Lower leg skin (tissue), 3 donors: ENCODE measurements at regions not wholly inside any gene's neighbourhood (a gene's known extent, or its start where the extent isn't known, plus 50 kb on each side); places are given as distances from the start of the nearest gene placed in this dataset.

Experiments used
- POLR2A ChIP-seq, 2 donors: fragments of 450-650 bp; IDR thresholded peaks; one replicate each; pipeline ENCODE4 v1.6.1; 2016 to 2017; ENCODE audit warnings: antibody characterized with exemption in 2 of 2, mild to moderate bottlenecking in 1 of 2, moderate library complexity in 1 of 2
- TF ChIP-seq, protein P1 (sequence below), 3 donors: fragments of 450-650 bp; IDR thresholded peaks; one replicate each; pipeline ENCODE4 v1.5.1; 2016; ENCODE audit warnings: antibody characterized with exemption in 3 of 3, mild to moderate bottlenecking in 3 of 3, moderate library complexity in 2 of 3

DNA sequence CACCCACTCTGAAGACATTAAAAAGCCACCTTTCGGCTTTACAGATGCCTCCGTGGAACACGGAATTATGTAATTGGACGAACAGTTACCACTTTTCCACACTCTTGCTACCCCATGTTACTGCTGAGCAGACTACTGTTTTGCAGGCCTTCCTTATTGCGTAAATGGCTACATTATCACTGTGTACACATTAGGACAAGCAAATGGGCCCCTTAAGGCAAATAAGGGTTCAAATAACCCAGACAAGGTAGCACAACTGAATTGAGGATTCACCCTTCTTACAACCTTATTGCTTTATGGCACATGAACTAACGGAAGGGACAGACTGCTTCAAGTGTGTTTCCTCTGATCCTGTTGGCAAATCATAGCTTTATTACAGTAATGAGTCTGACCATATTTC is 832.2 kb upstream of the FANCL start:
- TF ChIP-seq, protein P1, sequence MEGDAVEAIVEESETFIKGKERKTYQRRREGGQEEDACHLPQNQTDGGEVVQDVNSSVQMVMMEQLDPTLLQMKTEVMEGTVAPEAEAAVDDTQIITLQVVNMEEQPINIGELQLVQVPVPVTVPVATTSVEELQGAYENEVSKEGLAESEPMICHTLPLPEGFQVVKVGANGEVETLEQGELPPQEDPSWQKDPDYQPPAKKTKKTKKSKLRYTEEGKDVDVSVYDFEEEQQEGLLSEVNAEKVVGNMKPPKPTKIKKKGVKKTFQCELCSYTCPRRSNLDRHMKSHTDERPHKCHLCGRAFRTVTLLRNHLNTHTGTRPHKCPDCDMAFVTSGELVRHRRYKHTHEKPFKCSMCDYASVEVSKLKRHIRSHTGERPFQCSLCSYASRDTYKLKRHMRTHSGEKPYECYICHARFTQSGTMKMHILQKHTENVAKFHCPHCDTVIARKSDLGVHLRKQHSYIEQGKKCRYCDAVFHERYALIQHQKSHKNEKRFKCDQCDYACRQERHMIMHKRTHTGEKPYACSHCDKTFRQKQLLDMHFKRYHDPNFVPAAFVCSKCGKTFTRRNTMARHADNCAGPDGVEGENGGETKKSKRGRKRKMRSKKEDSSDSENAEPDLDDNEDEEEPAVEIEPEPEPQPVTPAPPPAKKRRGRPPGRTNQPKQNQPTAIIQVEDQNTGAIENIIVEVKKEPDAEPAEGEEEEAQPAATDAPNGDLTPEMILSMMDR (IDR thresholded peaks at IDR 0.05), result no peak
- no peak for TF ChIP-seq POLR2A (IDR thresholded peaks at IDR 0.05)
